NOMO-1 (cell line): ENCODE measurements at regions not wholly inside any gene's neighbourhood (a gene's known extent, or its start where the extent isn't known, plus 50 kb on each side); places are given as distances from the start of the nearest gene placed in this dataset.
"Not testable (repeated sequence)": the region's sequence is repeated elsewhere in the genome, so short reads cannot be mapped to it uniquely, and the experiment has no call there.

Source experiments
- DNase-seq, 2 experiments: peaks; one replicate each; lab custom pipeline; 2025; ENCODE audit not compliant: unreplicated experiment in 2 of 2; lab: John Stamatoyannopoulos, UW

- peak; percentile 55 to 79 for DNase-seq
These were observed 434.9 kb upstream of the PABPC4L start for GRCh38 chr4:134636338-134637051.

GRCh38 chr4:134634301-134634700 lies 432.7 kb upstream of the PABPC4L start:
- DNase-seq = no peak

- DNase-seq = no peak
These were observed 430.5 kb upstream of the PABPC4L start for GRCh38 chr4:134632056-134632455.

- no peak for DNase-seq
These were observed 426.5 kb upstream of the PABPC4L start for GRCh38 chr4:134628066-134628465.

- DNase-seq = no peak
These were observed 425.8 kb upstream of the PABPC4L start for GRCh38 chr4:134627366-134627765.

GRCh38 chr4:134624365-134624764 lies 422.8 kb upstream of the PABPC4L start:
- no peak for DNase-seq

GRCh38 chr4:134622626-134623575 lies 421.3 kb upstream of the PABPC4L start:
- not testable (repeated sequence) for DNase-seq

GRCh38 chr4:134622199-134622598 lies 420.6 kb upstream of the PABPC4L start:
- no peak for DNase-seq

- DNase-seq = not testable (repeated sequence)
These were observed 420.1 kb upstream of the PABPC4L start for GRCh38 chr4:134621715-134622114.

GRCh38 chr4:134610956-134611355 lies 409.4 kb upstream of the PABPC4L start:
- no peak for DNase-seq

GRCh38 chr4:134610172-134610571 lies 408.6 kb upstream of the PABPC4L start:
- DNase-seq = no peak

- no peak for DNase-seq
These were observed 400.1 kb upstream of the PABPC4L start for GRCh38 chr4:134601706-134602105.

GRCh38 chr4:134591326-134591725 lies 389.7 kb upstream of the PABPC4L start:
- no peak for DNase-seq

GRCh38 chr4:134585972-134586371 lies 384.4 kb upstream of the PABPC4L start:
- DNase-seq = no peak

GRCh38 chr4:134567461-134567860 lies 365.9 kb upstream of the PABPC4L start:
- no peak for DNase-seq

GRCh38 chr4:134560728-134561127 lies 359.1 kb upstream of the PABPC4L start:
- no peak for DNase-seq

GRCh38 chr4:134552063-134552462 lies 350.5 kb upstream of the PABPC4L start:
- no peak for DNase-seq

- no peak for DNase-seq
These were observed 349.8 kb upstream of the PABPC4L start for GRCh38 chr4:134551348-134551747.

GRCh38 chr4:134548052-134548628 lies 346.6 kb upstream of the PABPC4L start:
- DNase-seq = no peak

GRCh38 chr4:134546279-134546678 lies 344.7 kb upstream of the PABPC4L start:
- DNase-seq = no peak

GRCh38 chr4:134544303-134544770 lies 342.7 kb upstream of the PABPC4L start:
- DNase-seq = peak; percentile 79 to 94
